ENCODE measurements at regions not wholly inside any gene's neighbourhood (a gene's known extent, or its start where the extent isn't known, plus 50 kb on each side); places are given as distances from the start of the nearest gene placed in this dataset.

- Histone ChIP-seq H3K79me1 (ENCODE audit: insufficient read depth, low read depth, low read length, poor library complexity, severe bottlenecking) (no peaks in the 10 kb centered on the region), H2BK120ac (ENCODE audit: low read depth, low read length, poor library complexity, severe bottlenecking) (no peak overlapping the region), H3K18ac (ENCODE audit: insufficient read length, low read depth, low read length) (no peak overlapping the region), H3K4ac (ENCODE audit: low read depth, low read length) (no peak overlapping the region), H3K14ac (ENCODE audit: insufficient read depth, low read length) (no peak overlapping the region), H4K91ac (ENCODE audit: insufficient read length, low read depth, low read length) (no peak overlapping the region), H4K8ac (replicated peaks; ENCODE audit: insufficient read length, low read depth, low read length) (no peak overlapping the region), H2AK5ac (ENCODE audit: insufficient read length, low read length) (no peak overlapping the region), H2BK5ac (ENCODE audit: insufficient read length, low read length) (no peak overlapping the region), H3K9me3 (ENCODE audit: control insufficient read depth, low read depth, low read length) (no peaks in the 10 kb centered on the region), H2BK20ac (ENCODE audit: low read depth, low read length, poor library complexity, severe bottlenecking) (no peak overlapping the region), H3K79me2 (ENCODE audit: insufficient read depth, low read length) (no peaks in the 10 kb centered on the region), H3K27ac (ENCODE audit: insufficient read length, low read depth, low read length) (no peak overlapping the region), H4K5ac (ENCODE audit: insufficient read length, low read depth, low read length) (no peak overlapping the region), H3K4me2 (ENCODE audit: insufficient read depth, insufficient read length, low read length) (no peak overlapping the region), H3K56ac (ENCODE audit: insufficient read length, low read depth, low read length) (no peak overlapping the region), H3T11ph (ENCODE audit: low read length) (no peak overlapping the region), H2AFZ (ENCODE audit: low read length) (no peak overlapping the region), H2BK15ac (ENCODE audit: low read depth, low read length) (no peak overlapping the region), H3K4me1 (ENCODE audit: insufficient read depth, low read length) (no peaks in the 10 kb centered on the region), H2BK12ac (ENCODE audit: insufficient read length, low read depth, low read length) (no peak overlapping the region), H3K9ac (ENCODE audit: extremely low read depth, insufficient read length, low read length) (no peak overlapping the region), H3K27me3 (ENCODE audit: insufficient read depth, low read length) (no peaks in the 10 kb centered on the region), H4K20me1 (ENCODE audit: control insufficient read depth, insufficient read depth, insufficient read length) (no peaks in the 10 kb centered on the region), H3K23ac (ENCODE audit: insufficient read length, low read depth, low read length) (no peak overlapping the region), H3K23me2 (ENCODE audit: insufficient read length, low read depth, low read length, poor library complexity, severe bottlenecking) (no peaks in the 10 kb centered on the region)
- Mint-ChIP-seq H3K4me3 (no peak overlapping the region), H3K9me3 (no peaks in the 10 kb centered on the region), H3K4me1 (no peaks in the 10 kb centered on the region), H3K27ac (no peak overlapping the region; a peak in 1 of 7 replicates), H3K27me3 (ENCODE audit: low read depth) (no peaks in the 10 kb centered on the region; the same call in 1 of the 2 replicates), H3K36me3 (ENCODE audit: insufficient read depth in 1 of 3, low read depth in 3 of 3) (no peaks in the 10 kb centered on the region)
- no CpG with 5 or more reads among the region's 4 CpGs for WGBS (ENCODE audit: extremely low coverage, insufficient read length, low lambda C conversion rate)
- no peak for DNase-seq
- no peak for TF ChIP-seq CTCF (conservative IDR thresholded peaks at IDR 0.05)
Observed at GRCh38 chr6:71222671-71223070, 65.9 kb upstream of the OGFRL1 start.
